NCI-H345 (cell line): ENCODE measurements at regions not wholly inside any gene's neighbourhood (a gene's known extent, or its start where the extent isn't known, plus 50 kb on each side); places are given as distances from the start of the nearest gene placed in this dataset.
A peak's percentile ranks its signal among the peaks of the same experiment; 100 is the strongest.
"Not testable (repeated sequence)": the region's sequence is repeated elsewhere in the genome, so short reads cannot be mapped to it uniquely, and the experiment has no call there.

Source experiments
- DNase-seq: peaks from one replicate; lab custom pipeline; 2025; lab: John Stamatoyannopoulos, UW

- DNase-seq = no peak
These were observed 420.9 kb upstream of the MGMT start for GRCh38 chr10:129046065-129046681.

GRCh38 chr10:129046962-129047361, 420.1 kb upstream of the MGMT start:
- no peak for DNase-seq

GRCh38 chr10:129047600-129047999, 419.4 kb upstream of the MGMT start:
- no peak for DNase-seq

- DNase-seq = no peak
These were observed 418.5 kb upstream of the MGMT start for GRCh38 chr10:129048513-129048912.

- no peak for DNase-seq
These were observed 417.5 kb upstream of the MGMT start for GRCh38 chr10:129049501-129049900.

GRCh38 chr10:129055225-129055624, 411.8 kb upstream of the MGMT start:
- DNase-seq = no peak

GRCh38 chr10:129055986-129056385, 411.1 kb upstream of the MGMT start:
- no peak for DNase-seq

DNA sequence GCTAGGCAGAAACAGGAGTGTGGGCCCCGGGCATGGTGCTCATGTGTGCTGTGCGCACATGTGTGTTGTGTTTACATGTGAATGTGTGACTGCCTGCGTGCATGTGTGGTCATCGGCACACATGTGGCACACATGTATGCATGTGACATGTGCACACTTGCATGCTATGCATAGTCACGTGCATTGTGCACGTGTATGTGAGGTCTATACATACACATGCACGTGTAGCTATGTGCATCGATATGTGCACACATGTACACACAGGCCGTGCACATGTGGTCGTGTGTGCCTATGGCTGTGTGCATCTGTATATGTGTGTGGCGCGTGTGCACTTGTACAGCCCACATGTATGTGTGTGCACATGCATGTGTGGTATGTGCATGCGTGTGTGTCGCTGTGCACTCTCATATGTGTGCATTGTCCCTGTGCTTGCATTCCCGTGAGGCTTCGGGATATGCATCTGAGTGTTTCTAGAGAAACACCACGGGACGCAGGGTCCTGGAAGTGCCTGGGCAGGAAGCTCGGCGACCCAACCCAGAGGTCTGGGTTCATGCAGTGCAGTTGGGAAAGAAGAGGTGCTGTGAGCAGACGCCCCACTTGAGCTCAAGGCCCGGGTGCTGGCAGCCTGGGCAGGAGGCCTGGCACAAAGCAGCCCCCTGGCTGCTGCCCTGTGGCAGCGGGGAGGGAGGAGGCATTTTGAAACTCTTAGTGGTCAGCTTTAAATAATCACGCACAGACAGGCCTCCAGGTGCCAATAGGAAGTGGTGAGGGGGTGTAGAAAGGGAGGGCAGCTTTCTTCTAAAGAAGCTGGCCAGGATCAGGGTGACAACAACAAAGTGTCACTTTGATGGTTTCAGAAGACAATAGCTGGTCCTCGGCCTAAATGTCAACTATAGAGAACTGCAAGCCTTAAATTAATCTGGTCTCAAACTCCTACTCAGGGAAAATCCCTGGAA, 410.0 kb upstream of the MGMT start:
- DNase-seq = no peak

DNA sequence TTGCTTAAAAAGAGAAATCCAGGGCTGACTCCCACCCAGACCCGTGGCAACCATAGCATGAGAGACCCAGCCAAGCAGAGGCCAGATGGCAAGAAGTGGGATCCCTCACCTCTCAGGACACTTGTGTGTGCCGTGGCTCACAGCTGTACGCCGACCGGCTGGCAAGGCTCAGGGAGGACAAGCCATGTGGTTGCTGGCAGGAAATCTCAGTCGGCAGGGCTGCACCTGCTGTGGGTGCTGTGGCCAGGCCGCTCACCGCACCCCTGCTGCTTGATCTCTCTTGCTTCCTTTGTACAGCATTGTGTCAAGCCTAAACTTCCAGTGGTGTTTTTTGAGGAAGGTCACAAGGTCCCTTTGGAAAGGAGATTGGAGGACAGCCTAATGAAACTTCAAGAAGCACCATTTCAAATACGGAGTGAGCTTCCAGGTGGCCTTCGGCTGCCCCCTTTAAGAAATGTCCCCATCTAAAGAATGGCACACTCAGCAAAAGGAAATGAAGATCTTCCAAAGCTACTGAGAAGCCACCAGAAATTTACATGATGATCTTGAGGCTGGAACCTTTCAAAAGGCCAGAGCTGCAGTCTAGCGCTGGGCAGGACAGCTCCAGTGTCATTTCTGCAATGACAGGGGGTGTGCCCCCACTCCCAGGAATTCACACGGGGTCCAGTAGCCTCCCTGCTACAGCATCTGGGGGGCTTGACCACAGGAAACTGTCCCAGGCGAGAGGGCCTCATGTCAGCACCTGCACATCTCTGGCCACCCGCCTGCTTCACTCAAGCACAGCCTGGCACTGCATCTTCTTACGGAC, 409.0 kb upstream of the MGMT start:
- no peak for DNase-seq

DNA sequence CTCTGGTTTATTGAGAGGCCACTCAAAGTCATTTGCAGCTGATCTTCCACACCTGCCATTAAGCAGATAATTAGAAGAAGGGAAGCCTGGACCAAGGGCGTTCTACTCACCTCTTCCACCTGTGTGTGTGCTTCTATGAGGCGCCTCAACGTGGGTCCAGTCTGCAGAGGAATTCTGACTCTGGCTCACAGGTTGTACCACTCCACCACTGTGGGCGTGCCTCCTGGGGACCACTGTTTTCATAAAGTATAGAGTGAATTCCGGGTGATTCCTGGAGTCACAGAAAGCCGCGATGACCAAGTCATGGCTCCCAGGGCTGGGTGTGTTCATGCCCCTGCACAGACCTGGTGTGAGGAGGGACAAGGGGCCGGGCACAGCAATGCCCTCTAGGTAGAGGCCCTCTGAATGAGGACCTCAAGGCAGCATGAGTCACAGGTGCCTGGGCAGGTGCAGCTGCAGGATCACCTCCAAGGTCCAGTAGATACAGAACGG, 408.3 kb upstream of the MGMT start:
- DNase-seq = no peak

- DNase-seq = no peak
These were observed 407.1 kb upstream of the MGMT start for GRCh38 chr10:129059977-129060376.

DNA sequence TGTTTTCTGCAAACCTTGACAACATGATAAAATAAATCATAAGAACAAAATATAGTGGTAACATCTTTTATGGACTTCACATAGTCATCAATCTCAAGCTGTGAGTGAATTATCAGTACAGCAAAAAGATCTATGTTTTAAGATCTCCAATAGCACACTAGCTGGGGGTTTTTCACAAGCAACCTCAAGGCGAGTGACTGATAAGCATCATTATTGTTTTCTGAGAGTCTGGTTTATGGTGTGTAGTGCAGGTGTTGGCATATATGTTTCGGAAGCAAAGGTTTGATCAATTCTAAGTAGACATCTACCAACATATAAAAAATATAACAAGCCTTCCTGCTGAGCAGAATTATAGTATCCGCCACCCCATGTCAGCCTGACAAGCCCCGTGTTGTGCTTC, 403.8 kb upstream of the MGMT start:
- DNase-seq = no peak

DNA sequence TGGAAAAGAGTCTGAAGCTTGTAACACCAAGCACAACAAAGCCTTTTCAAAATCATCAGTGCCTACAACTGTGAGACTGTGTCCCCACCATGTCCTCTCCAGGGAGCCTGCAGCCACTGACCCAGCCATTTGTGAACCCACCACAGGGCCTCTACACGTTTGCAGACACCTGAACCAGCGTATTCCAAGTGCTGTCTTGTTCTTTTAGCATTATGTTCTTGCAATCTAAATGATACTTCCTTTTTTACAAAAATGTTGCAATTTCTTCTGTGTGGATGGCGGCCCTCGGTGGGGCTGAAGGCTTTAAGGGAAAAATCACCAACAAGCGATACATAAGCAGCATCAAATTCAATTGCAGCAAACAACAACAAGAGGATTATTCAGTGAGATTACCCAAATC, 403.2 kb upstream of the MGMT start:
- DNase-seq = no peak

DNA sequence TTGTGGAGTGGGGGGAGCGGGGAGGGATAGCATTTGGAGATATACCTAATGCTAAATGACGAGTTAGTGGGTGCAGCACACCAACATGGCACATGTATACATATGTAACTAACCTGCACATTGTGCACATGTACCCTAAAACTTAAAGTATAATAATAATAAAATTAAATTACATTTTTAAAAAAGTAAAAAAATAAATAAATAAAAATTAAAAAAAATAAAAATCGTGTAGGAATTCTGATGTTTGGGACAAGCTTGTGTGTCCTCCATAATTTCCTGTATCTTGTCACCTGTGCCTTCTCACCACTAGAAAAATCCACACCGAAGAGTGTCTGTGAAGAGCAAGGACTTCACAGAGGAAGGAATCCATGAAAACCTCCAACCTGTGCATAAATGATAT, 400.5 kb upstream of the MGMT start:
- not testable (repeated sequence) for DNase-seq

GRCh38 chr10:129071411-129071810, 395.6 kb upstream of the MGMT start:
- not testable (repeated sequence) for DNase-seq

- DNase-seq = peak; percentile 21
These were observed 392.1 kb upstream of the MGMT start for GRCh38 chr10:129074939-129075338.

DNA sequence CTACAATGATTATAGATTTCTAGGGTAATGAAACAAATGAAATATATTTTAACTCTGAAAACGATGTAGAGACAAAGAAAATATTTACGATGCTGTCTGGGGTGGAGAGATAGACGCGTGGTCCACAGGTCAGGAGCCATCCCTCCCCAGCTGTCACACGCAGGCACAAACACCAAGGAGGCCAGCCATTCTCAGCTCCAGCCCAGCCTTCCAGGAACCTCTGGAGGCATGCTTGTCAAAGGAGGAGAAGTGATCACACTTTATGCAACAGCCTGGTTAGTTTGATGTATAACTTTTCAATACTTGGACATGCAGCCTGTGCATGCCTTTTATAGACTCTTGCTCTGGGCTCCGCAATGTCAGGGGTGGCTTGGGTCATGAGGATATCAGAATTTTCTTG, 391.5 kb upstream of the MGMT start:
- DNase-seq = no peak

- DNase-seq = no peak
These were observed 391.1 kb upstream of the MGMT start for GRCh38 chr10:129075927-129076326.

- DNase-seq = no peak
These were observed 388.7 kb upstream of the MGMT start for GRCh38 chr10:129078346-129078745.

- no peak for DNase-seq
These were observed 388.3 kb upstream of the MGMT start for GRCh38 chr10:129078746-129079145.

DNA sequence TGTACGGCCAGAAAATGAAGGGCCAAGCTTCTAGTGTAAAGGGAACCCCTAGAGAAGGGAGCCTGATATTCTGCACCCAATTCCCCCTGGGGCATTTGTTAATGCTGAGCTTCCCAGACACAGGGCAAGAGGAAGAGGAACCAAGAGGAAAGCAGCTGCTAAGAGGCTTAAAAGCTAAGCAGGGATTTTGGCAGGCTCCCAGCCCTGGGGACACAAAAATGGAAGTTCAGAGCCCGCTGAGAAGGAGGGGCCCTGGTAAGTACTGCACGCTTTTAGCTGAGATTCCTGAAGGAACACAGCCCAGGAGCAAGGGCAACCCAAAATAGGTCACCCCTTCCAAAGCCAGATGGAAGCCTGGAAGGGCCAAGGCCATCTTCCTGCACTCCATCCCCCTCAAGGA, 387.3 kb upstream of the MGMT start:
- no peak for DNase-seq

DNA sequence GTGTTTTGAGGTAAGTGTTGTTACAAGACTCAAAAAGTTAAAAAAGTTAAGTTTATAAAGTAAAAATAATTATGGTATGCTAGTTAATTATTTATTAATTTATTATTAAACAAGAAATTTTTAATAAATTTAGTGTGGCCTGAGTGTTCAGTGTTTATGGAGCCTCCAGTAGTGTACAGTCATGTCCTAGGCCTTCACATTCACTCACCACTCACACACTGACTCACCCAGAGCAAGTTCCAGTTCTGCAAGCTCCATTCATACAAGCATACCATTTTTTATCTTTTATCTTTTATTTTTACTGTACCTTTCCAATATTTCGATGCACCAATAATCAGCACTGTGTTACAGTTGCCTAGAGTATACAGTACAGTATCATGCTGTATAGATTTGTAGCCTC, 381.2 kb upstream of the MGMT start:
- DNase-seq = no peak
